ENCODE measurements at regions not wholly inside any gene's neighbourhood (a gene's known extent, or its start where the extent isn't known, plus 50 kb on each side); places are given as distances from the start of the nearest gene placed in this dataset.

DNA sequence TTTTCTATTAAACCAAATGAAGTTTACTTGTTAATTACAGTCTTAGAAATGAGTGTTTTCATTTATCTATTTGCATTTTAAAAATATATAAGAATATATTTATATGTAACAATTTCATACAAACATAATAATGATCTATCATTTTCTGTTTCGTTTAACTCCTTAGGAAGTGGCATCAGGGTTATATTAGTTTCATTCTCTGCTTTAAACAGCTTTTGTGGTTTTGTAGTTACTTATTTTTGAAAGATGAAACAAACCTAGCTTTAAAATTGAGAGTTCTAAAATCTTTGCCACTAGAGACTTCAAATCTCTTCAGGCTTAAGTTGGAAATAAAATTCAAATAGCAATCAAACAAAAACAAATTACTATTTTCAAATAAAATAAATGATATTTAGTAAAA is 2110.6 kb downstream of the MRPL39 start:
- DNase-seq: no peak

DNA sequence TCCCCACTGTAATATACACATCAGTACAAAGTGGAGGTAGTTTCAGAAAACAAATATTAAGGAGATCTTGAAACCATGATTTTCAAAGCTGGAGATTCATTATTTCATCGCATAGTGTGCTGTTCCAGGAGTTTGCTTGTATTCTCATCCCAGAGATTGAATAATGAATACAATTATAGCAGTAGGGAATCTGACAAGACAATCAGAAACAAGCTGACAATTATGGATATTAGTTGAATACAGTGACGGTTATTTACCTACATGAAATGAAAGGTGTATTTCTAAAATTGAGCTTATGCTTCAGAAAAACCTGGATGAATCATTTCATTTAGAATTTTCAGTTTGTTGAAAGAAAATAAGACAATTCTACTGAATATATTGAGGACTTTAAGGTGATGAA is 2119.0 kb downstream of the MRPL39 start:
- DNase-seq: no peak

DNA sequence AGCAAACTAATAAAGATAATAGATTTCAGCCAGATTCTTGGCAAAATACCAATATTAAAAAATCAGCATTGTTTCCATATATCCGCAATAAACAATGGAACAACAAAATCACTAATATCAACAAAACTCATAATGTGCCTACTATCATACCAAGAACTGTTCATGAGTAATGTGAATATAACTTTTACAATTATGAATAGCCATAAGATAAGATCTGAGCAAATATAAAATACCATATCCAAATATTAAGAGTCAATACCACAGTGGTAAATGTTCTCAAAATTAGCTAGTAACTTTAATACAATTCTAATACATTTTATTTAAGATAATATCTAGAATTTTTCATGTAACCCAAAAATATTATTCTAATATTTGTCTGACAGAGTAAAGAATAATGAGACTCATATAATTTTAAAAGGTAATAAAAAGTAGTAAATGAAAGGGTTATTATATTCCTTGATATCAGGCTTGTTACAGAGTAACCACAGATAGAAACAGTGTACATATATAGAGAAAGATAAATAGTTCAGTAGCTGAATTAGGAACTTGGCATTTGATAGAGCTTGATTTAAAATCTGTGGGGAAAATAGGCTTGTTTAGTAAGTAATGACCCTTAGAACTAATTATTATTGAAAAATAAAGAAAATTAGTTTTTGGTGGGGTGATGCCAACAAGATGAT is 2126.6 kb downstream of the MRPL39 start:
- no peak for DNase-seq

DNA sequence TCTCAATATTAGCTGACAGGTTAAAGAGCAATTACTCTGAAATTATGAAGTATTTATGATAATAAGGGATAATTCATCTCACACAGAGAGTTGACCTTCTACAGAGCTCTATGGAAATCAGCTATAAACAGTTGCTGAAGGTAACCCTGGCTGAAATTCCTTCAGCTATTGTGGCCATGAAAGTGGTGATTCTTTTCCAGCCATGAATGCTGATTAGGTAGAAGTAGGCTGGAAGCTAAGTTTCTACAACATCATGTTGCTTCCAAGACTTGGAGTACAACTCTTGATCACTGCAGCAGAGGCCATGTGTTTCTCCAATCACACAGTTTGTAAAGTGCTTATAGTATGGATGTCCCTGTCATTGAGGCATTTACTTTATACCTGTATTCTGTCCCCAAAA is 2128.9 kb downstream of the MRPL39 start:
- no peak for DNase-seq

DNA sequence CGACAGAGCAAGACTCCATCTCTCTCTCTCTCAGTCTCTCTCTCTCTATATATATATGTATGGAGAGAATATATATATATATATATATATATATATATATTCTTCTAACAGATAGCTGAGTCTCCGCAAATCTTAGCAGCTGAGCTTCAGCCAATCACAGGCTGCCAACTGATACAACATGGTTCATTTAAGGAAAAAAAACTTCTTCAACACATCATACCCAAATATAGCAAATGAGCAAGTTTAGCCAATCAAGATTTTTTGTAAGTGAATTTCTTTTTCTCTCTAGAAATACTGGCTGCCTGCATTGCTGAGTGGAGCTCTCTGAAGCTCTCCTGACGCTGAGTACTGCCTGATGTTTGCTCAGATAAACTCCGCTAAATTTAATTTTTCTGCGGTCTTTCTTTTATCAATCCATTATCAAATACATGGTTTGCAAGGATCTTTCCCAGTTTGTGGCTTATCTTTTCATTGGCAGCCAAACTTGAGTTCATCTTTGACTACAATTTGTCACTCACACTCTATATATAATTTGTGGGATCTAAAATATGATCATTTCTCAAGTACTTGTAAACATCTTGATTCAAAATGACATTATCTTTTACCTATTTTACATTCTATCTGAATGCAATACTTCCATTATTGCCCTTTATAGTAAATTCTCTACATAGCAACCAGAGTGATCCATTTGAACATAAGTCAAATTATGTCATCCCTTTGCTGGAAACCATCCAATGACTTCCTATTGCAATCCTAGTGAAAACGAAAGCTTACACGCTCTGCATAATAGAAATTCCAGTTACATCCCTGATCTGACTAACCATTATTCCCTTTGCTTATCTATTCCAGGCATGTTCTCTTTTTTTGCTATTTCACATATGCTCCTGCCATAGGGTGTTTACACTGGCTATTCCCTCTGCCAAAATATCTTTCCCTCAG is 2131.7 kb downstream of the MRPL39 start:
- DNase-seq: no peak

DNA sequence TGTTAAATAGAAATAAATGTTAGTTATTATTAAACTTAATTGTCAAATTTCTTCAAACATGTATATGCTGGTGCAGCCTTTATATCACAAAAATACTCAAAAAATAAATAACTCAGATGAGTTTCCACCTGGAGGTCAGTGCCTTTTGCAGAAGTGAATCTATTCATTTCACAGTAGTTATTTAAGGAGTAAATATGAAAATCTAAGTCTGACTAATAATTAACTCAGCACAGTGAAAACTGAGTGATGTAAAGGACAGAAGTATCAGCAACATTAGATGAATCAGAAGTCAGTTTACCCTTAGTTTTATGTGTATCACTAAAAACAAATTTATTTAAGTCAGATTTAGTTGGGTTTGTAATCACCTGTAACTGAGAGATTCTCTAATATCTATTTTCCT is 2135.4 kb downstream of the MRPL39 start:
- no peak for DNase-seq

DNA sequence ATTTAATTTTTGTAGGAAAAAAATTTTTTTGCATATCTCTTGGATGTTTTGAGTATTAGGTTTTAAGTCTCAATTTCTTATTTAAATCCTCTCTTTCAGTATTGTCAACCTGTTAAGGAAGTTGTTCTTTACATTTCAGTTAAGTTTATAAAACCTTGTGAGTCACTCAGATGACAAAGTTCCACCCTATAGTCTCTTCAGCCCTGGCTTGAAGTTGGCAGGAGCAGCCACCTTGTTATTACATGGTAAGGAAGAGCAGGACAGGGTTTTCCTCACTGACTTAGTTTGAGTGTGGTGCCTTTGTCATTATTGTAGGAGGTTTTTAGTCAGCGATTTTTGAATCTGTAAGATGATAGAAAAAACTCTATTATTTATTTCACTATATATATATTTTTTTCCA is 2143.9 kb downstream of the MRPL39 start:
- no peak for DNase-seq

DNA sequence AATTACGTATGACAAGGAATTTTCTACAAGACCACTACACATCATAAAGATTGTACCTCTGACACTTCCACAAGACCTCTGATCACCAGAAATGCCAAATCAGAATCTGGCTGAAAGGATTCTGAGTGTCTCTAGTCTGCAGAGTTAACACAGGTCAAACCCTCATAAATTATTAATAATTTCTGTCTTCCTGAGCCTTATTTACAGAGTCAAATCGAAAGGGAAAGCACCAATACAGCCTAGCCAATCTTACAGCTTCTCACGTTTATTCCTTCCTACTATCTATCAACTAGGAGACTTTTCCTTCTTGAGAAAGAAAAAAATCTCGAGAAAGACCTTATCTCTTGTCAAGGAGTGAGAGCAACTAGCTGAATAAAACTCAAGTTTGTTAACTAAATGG is 2151.6 kb downstream of the MRPL39 start:
- no peak for DNase-seq

DNA sequence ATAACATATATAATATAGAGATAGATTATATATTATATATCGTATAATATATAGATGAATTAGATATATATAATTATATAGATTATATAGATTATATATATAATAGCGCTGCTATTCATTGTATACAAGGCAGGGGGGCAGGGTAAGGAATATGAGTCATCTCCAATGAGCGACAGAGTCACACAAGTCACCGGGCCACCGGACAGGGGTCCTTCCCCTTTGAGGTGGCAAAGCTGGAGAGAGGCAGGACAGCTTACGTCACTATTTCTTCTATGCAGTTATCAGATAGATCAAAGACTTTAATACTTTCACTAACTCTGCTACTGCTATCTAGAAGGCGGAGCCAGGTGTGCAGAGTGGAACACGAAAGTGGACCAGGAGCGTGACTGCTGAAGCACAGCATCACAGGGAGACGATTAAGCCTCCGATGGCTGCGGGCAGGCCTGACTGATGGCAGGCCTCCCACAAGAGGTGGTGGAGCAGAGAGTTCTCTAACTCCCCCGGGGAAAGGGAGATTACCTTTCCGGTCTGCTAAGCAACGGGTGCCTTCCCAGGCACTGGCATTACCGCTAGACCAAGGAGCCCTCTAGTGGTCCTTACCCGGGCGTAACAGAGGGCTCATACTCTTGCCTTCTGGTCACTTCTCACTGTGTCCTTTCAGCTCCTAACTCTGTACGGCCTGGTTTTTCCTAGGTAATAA is 2154.7 kb downstream of the MRPL39 start:
- DNase-seq: no peak

DNA sequence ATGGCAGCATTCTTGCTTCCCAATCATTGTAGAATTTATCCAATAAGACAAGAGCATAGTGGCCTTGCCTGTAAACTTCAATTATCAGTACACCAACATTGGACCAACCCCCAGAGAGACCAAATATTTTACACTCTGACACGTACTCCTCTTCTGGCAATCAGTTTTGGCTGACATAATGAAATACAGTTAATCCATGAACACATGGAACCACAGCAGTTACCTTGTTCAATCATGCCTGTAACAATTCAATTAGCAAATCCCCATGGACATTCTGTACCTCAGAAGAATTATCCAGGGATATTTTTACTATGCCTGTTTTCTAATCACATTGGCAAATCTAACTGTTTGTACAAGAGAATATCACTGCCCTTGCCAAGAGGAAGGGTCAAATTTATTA is 2162.0 kb downstream of the MRPL39 start:
- DNase-seq: no peak

DNA sequence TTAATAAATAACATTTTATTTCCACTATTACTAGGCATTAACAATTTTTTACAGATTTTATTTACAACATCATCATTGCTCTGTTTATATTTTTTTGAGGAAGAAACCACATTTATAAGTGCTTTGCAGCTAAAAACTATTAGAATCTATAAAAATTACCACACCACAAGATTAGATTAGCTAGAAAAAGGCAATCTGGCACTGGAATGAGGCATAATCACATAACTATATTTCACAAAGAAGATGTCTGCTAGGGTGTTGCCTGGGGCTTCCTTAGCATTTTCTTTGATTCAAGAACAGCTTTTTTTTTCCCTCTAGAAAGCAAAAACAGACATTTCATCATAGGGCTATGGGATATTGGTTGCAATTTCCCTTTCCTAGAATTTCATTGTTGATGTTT is 2169.2 kb downstream of the MRPL39 start:
- no peak for DNase-seq

DNA sequence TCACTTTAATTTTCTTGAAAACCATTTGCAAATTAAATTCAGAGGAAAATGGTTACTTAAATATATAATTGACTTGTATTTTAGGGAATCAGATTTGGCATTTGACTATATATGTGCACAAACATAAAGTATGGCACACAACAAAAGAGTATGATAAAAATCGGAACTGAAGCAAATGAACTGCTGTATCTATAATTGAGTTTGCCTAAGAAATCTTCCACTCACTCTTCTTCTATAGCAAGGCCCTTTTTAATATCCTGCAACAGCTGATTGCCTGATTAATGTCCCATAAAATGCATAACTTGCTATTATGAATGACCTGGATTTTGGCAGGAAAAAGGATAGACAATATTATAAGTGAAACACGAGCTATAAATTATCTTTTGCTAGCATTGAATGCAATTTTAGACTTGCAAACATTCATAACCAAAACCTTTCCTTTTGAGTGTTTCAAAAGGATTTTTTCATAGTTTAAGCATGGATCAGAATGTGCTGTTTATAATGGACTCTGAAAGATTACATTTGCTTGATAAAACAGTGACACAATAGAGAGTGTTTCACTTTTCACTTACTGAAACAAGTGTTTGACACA is 2204.3 kb downstream of the MRPL39 start:
- no peak for DNase-seq

DNA sequence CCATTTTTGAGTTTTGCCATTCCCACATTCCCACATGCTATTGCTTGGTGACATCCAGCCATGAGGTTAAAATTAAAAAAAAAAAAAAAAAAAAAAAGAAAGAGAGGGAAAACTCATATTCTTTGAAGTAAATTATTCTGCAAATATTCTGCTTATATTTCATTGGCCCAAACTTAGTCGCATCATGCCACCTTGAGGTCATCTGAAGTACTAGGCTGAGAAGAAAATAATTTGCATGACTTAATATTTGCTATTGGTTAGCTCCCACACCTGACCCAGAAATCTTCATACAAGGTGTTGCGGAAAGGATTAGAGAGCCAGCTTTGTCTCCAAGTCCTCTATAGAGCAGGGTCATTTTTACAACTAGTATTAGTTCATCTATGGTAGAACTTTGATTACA is 2206.0 kb downstream of the MRPL39 start:
- no peak for DNase-seq

DNA sequence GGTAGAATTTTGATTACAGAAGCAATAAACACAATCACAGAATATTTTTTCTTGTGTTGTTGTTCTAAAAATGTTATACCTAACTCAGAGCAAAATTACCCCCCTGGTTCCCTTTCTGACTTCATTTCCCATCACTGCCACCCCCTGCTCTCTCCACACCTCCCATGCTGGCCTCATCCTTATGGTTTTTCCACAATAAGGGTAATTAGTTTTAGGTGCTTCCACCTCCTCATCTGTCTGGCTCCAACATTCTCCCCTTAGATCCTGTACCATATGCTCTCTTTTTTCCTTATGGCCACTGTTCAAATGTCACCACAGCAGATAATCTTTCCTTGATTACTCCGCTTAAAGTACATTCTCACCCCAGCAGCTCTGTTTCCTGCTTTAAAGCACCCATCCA is 2208.6 kb downstream of the MRPL39 start:
- DNase-seq: no peak

DNA sequence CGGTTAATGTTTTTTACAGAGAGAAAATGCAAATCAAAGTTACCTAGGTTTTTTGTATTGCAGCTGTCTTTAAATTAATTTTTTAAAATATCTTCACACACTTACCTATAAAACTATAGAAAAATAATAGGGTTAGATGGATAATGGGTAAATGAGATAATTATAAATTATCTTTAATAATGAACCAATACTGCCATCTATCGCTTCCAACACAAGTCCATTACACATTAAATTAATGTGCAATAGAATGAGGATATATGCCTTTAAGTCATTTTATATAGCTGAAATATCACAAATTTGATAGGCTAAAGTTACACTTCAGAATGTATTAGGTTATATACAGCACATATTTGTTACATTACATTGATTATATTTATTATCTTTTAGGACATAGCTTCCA is 2212.8 kb downstream of the MRPL39 start:
- no peak for DNase-seq

DNA sequence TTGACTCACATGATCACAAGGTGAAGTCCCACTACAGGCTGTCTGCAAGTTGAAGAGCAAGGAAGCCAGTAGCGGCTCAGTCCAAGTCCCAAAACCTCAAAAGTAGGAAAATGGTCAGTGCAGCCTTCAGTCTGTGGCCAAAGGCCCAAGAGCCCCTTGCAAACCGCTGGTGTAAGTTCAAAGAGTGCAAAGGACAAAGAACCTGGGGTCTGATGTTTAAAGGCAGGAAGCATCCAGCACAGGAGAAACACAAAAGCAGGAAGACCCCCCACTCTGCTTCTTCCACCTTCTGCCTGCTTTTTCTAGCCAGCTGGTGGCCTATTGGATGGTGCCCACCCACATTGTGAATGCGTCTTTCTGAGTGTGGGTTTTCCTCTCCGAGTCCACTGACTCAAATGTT is 2222.6 kb downstream of the MRPL39 start:
- DNase-seq: no peak

DNA sequence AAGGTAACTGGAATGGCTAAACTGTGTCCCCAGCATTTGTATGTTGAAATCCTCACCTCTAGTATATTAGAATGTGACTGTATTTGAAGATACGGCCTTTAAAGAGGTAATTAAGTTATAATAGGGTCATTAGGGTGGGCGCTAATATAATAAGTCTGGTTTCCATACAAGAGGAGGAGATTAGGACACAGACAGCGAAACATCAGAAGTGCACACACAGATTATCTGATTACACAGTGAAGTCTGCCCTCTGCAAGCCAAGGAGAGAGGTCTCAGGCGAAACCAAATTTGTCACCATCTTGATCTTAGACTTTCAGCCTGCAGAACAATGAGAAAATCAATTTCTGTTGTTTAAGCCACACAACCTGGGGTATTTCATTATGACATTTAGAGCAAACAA is 2233.1 kb downstream of the MRPL39 start:
- no peak for DNase-seq

DNA sequence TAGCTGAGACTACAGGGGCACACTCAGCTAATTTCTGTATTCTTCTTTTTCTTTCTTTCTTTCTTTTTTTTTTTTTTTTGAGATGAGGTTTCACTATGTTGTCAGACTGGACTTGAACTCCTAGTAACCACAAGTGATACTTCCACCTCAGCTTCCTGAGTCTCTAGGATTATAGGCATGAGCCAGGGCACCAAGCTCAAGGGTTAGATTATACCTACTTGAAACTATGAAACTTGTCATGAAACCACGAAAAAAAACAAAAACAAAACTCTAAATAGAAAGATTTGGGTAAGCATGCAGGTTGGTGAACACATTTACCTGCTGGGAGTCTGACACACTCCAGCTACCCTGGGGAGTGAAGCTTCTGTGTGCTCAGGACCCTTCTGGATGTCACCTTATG is 2250.4 kb downstream of the MRPL39 start:
- no peak for DNase-seq

DNA sequence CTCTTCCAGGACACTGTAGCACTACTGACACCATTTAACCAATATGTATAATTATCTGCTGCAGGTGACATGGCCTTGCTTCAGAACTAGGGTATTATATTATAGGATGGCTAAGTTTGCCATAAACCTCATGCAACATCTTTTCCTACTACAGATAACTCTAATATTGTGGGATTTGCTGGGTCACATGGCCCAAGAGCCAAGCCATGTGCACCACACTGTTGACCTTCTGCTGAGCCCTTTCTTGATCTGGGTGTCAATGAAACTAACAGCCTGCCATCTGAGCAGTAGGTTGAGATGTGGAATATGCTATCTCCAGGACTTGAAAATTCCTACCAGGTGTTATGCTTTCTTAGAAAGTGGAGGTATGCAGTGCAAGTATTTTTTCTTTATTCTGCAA is 2291.1 kb downstream of the MRPL39 start:
- DNase-seq: no peak

DNA sequence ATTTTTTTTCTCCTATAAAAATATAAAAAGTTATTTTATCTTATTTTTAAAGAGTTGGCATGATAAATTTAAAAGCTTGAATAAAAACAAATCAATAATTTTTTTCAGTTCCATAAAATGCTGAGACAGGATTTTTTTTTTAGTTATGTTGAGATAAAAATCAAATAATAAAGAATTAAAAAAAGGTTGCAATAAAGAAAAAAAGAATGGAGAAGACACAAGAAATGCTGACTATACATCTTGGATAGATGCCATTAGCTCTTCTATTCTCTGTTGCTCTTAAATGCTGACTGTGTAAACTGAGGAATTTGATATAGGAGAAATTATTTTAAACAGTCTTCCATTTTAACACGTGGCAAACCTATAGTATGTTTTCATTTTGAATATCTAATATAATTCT is 2298.5 kb downstream of the MRPL39 start:
- DNase-seq: no peak

DNA sequence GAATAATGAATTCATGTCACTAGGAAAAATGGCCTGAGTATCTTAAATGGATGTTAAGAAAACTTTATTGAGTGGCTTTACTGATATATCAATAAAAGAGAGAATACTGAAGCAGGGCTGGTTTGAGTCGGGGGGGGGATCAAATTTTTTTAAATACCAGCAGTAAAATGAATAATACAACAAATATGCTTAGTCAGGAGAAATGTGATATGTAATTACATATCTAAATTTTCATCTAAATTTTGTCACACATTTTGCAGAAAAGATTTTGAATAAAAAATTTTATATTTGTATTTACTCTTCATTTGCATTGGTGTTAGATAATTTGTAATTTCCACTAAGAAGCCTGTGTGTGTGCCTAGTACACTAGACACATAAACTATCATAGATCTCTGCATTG is 2300.2 kb downstream of the MRPL39 start:
- no peak for DNase-seq

DNA sequence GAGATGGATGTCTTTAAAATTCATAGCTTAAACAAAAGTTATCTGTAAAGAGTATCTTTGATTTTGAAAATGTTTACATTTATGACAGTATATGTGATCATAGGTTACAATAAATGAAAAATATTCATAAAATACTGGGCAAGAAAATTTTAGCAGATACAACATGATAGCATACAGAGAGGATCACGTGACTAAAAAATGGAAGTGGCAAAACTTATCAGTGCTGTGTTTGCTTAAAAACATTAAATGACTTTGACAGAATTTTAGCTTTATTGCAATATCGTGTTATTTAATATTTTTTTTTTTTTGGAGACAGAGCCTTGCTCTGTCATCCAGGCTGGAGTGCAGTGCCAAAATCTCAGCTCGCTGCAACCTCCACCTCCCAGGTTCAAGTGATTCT is 2294.1 kb downstream of the NCAM2 start:
- no peak for DNase-seq

DNA sequence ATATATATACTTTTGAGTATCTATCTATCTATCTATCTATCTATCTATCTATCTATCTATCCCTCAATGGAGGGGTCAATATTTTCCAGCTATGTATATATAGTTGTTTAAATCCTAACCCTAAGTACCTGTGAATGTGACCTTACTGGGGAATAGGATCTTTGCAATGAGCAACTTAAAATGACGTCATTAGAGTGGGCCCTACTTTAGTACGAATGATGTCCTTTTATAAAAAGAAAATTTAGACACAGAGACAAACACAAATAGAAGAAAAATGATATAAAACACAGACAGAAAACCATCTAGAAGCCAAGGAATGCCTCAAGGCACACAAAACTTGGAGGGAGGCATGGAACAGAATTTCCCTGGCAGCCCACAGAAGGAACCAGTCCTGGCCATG is 2283.7 kb downstream of the NCAM2 start:
- no peak for DNase-seq

DNA sequence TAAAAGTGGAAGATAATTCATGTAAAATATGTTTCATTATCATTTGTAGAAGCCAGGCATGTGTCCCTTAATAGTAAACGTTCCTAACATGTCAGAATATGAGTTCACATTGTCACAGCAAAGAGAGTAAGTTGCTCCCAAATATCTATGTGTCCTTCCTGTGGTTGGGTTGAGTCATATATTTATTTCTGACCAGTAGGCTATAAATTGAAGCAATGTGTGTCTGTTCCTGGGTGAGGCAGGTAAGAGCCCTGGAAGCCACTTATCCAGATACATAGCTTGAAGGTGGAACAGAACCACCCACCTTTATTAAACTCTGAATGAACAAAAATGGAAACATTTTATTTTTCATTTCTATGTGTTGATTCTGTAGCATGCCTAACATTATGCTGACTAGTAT is 2251.6 kb downstream of the NCAM2 start:
- no peak for DNase-seq
